Right atrium auricular region (tissue), 2 donors: ENCODE measurements at regions not wholly inside any gene's neighbourhood (a gene's known extent, or its start where the extent isn't known, plus 50 kb on each side); places are given as distances from the start of the nearest gene placed in this dataset.

Experiments used
- DNase-seq: peaks from one replicate; pipeline ENCODE4 v3.0.0-alpha.2; 2019; ENCODE audit warnings: low spot score
- H3K27ac ChIP-seq, 2 donors: fragments of 200-600 bp; sonication (generic); 1 replicate in 1 of 2; 2 replicates in 1 of 2; pipeline ENCODE4 v1.5.1; 2016 to 2019
- H3K27me3 ChIP-seq, 2 donors: fragments of 200-600 bp; sonication (generic); one replicate each; pipeline versions ENCODE4 v1.5.1 to v1.6.0; 2017 to 2019
- H3K36me3 ChIP-seq: fragments of 200-600 bp; sonication (generic); one replicate; pipeline ENCODE4 v1.5.1; 2016
- H3K4me1 ChIP-seq, 2 donors: fragments of 200-600 bp; sonication (generic); one replicate each; pipeline versions ENCODE4 v1.5.1 to v1.6.0; 2017 to 2019
- H3K4me3 ChIP-seq, 2 donors: fragments of 200-600 bp; sonication (generic); 1 replicate in 1 of 2; 2 replicates in 1 of 2; pipeline ENCODE4 v1.5.1; 2017 to 2019; ENCODE audit warnings: mild to moderate bottlenecking in 1 of 2, moderate library complexity in 1 of 2
- H3K9me3 ChIP-seq, 2 donors: fragments of 200-600 bp; sonication (generic); one replicate each; pipeline ENCODE4 v1.5.1; 2019
- CTCF ChIP-seq, 2 donors: fragments of 200-600 bp; sonication (generic); IDR thresholded peaks; one replicate each; pipeline ENCODE4 v1.5.1; 2019; ENCODE audit warnings: antibody characterized with exemption in 2 of 2

GRCh38 chrX:148214786-148215185 lies 233.6 kb downstream of the FMR1NB start:
- Histone ChIP-seq H3K9me3 (no peaks in the 10 kb centered on the region), H3K27ac (no peak overlapping the region), H3K4me1 (no peaks in the 10 kb centered on the region), H3K36me3 (no peaks in the 10 kb centered on the region), H3K4me3 (no peak overlapping the region), H3K27me3 (no peaks in the 10 kb centered on the region)
- no peak for TF ChIP-seq CTCF (IDR thresholded peaks at IDR 0.05)
- no peak for DNase-seq

GRCh38 chrX:148215726-148216125 lies 234.6 kb downstream of the FMR1NB start:
- no peaks in the 10 kb centered on the region for H3K4me1 ChIP-seq
- TF ChIP-seq CTCF (IDR thresholded peaks at IDR 0.05): no peak
- no peaks in the 10 kb centered on the region for H3K36me3 ChIP-seq
- no peak overlapping the region for H3K27ac ChIP-seq
- H3K9me3 ChIP-seq: no peaks in the 10 kb centered on the region
- DNase-seq: no peak
- no peak overlapping the region for H3K4me3 ChIP-seq
- no peaks in the 10 kb centered on the region for H3K27me3 ChIP-seq

- no peaks in the 10 kb centered on the region for H3K9me3 ChIP-seq
- no peaks in the 10 kb centered on the region for H3K4me1 ChIP-seq
- no peaks in the 10 kb centered on the region for H3K27me3 ChIP-seq
- TF ChIP-seq CTCF (IDR thresholded peaks at IDR 0.05): no peak
- no peak for DNase-seq
- no peaks in the 10 kb centered on the region for H3K36me3 ChIP-seq
- no peak overlapping the region for H3K4me3 ChIP-seq
- H3K27ac ChIP-seq: no peak overlapping the region
Measured at GRCh38 chrX:148223361-148223760, 242.2 kb downstream of the FMR1NB start.

- DNase-seq: no peak
- no peak overlapping the region for H3K27ac ChIP-seq
- no peak overlapping the region for H3K4me3 ChIP-seq
- H3K27me3 ChIP-seq: no peaks in the 10 kb centered on the region
- H3K36me3 ChIP-seq: no peaks in the 10 kb centered on the region
- H3K9me3 ChIP-seq: no peaks in the 10 kb centered on the region
- no peak for TF ChIP-seq CTCF (IDR thresholded peaks at IDR 0.05)
- H3K4me1 ChIP-seq: no peaks in the 10 kb centered on the region
Measured at GRCh38 chrX:148228521-148228920, 247.4 kb downstream of the FMR1NB start.

- H3K27ac ChIP-seq: no peak overlapping the region
- H3K4me3 ChIP-seq: no peak overlapping the region
- H3K27me3 ChIP-seq: no peaks in the 10 kb centered on the region
- DNase-seq: no peak
- no peaks in the 10 kb centered on the region for H3K36me3 ChIP-seq
- no peaks in the 10 kb centered on the region for H3K9me3 ChIP-seq
- TF ChIP-seq CTCF (IDR thresholded peaks at IDR 0.05): no peak
- H3K4me1 ChIP-seq: no peaks in the 10 kb centered on the region
Measured at GRCh38 chrX:148229801-148230303, 248.7 kb downstream of the FMR1NB start.

GRCh38 chrX:148259990-148260389 lies 240.4 kb upstream of the AFF2 start:
- TF ChIP-seq CTCF (IDR thresholded peaks at IDR 0.05): no peak
- H3K4me1 ChIP-seq: no peaks in the 10 kb centered on the region
- no peak for DNase-seq
- H3K9me3 ChIP-seq: no peaks in the 10 kb centered on the region
- no peaks in the 10 kb centered on the region for H3K27me3 ChIP-seq
- no peak overlapping the region for H3K27ac ChIP-seq
- no peak overlapping the region for H3K4me3 ChIP-seq
- H3K36me3 ChIP-seq: no peaks in the 10 kb centered on the region
